HEK293 (cell line): ENCODE measurements at regions not wholly inside any gene's neighbourhood (a gene's known extent, or its start where the extent isn't known, plus 50 kb on each side); places are given as distances from the start of the nearest gene placed in this dataset.

Experiments used
- YY1 ChIP-seq: fragments of 450-650 bp; formaldehyde crosslinking; IDR thresholded peaks from 2 replicates; pipeline ENCODE4 v1.5.1; 2018; ENCODE audit warnings: missing biosample characterization, missing genetic modification characterization
- TF ChIP-seq, protein P1 (sequence below): fragments of 450-650 bp; formaldehyde crosslinking; IDR thresholded peaks from 2 replicates; pipeline ENCODE4 v1.5.1; 2016; ENCODE audit warnings: missing biosample characterization, missing genetic modification characterization

DNA sequence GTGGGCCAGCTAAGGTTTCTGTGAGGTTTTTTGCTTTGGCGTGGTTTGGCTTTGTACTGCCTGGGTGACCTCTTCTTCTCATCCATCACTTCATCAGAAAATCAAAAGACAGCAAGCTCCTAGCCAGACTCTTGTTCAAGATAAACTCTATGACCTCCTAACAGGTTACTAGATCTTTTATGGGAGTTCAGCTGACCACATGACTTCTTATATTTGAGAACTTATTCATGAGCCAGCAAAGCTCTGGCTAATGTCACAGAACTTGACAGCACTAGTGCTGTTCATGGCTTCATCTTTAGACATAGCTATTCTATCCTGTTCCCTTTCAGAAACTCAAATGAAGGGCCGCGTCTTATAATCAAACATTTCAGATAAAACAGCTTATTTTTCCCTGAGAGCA is 527.1 kb upstream of the GOLIM4 start:
- no peak for TF ChIP-seq YY1 (tag by site-specific recombination)
- TF ChIP-seq, protein P1, sequence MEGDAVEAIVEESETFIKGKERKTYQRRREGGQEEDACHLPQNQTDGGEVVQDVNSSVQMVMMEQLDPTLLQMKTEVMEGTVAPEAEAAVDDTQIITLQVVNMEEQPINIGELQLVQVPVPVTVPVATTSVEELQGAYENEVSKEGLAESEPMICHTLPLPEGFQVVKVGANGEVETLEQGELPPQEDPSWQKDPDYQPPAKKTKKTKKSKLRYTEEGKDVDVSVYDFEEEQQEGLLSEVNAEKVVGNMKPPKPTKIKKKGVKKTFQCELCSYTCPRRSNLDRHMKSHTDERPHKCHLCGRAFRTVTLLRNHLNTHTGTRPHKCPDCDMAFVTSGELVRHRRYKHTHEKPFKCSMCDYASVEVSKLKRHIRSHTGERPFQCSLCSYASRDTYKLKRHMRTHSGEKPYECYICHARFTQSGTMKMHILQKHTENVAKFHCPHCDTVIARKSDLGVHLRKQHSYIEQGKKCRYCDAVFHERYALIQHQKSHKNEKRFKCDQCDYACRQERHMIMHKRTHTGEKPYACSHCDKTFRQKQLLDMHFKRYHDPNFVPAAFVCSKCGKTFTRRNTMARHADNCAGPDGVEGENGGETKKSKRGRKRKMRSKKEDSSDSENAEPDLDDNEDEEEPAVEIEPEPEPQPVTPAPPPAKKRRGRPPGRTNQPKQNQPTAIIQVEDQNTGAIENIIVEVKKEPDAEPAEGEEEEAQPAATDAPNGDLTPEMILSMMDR (tag by site-specific recombination) = no peak
